Retinal pigment epithelial cell (primary cell): ENCODE measurements at regions not wholly inside any gene's neighbourhood (a gene's known extent, or its start where the extent isn't known, plus 50 kb on each side); places are given as distances from the start of the nearest gene placed in this dataset.

Experiments used
- DNase-seq: peaks from one replicate; pipeline ENCODE4 v3.0.0-alpha.2; 2010; ENCODE audit warnings: low read depth
- H3K4me3 ChIP-seq: 2 replicates; pipeline ENCODE4 v1.5.1; 2011; ENCODE audit warnings: mild to moderate bottlenecking, low read length, control low read depth, moderate library complexity
- TF ChIP-seq, protein P1 (sequence below): conservative IDR thresholded peaks from 2 replicates; pipeline ENCODE4 v1.5.1; 2011; ENCODE audit warnings: low read depth, low read length, control low read depth, inconsistent platforms

DNA sequence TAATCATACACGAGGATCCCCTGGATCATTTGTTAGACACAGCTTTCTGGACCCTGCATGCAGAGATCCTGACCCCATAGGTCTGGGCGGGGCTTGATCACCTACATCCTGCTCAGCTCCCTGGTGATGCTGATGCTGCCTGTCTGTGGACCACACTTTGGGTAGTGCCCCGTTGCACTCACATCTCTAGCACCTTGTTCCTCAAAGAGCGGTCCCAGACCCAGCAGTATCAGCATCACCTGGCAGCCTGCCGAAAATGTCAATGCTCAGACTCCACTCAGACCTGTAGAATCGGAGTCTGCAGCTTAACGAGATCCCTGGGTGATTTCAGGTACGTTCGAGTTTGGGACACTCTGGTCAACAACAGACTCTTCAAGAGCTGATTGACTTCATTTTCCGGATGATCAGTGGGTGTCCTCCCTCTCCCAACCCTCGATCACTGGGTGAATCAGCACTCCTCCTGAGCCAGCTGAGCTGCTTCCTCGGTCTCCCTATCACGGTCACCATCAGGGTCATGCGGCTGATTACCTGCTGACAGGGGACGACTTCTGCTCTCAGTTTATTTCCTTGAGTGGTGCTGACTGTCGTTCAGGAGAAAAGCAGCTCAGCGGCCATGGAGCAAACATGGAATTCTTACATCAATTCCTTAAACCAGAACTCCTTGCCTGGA is 150.6 kb upstream of the RAB12 start:
- TF ChIP-seq, protein P1, sequence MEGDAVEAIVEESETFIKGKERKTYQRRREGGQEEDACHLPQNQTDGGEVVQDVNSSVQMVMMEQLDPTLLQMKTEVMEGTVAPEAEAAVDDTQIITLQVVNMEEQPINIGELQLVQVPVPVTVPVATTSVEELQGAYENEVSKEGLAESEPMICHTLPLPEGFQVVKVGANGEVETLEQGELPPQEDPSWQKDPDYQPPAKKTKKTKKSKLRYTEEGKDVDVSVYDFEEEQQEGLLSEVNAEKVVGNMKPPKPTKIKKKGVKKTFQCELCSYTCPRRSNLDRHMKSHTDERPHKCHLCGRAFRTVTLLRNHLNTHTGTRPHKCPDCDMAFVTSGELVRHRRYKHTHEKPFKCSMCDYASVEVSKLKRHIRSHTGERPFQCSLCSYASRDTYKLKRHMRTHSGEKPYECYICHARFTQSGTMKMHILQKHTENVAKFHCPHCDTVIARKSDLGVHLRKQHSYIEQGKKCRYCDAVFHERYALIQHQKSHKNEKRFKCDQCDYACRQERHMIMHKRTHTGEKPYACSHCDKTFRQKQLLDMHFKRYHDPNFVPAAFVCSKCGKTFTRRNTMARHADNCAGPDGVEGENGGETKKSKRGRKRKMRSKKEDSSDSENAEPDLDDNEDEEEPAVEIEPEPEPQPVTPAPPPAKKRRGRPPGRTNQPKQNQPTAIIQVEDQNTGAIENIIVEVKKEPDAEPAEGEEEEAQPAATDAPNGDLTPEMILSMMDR: no peak
- DNase-seq: no peak
- H3K4me3 ChIP-seq: no peak overlapping the region

DNA sequence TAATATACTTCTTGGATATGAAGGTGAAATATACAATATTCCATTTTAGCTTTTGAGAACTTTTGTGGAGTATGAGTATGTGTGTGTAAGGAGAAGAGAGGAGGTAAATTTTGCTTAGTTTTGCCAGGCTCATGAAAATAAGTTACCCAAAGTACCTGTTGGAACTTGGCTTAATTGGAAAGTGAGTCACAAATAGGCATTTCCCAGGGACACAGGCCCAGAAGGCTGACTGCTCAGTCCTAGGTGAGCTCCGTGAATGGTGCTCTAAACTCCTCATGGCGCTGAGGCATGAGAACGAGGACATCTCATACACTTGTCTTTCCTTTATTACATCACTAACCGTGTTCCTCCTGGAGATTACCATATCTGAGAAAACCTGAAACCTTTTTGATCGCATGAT is 148.5 kb upstream of the RAB12 start:
- H3K4me3 ChIP-seq: no peak overlapping the region
- no peak for DNase-seq
- TF ChIP-seq, protein P1: no peak

DNA sequence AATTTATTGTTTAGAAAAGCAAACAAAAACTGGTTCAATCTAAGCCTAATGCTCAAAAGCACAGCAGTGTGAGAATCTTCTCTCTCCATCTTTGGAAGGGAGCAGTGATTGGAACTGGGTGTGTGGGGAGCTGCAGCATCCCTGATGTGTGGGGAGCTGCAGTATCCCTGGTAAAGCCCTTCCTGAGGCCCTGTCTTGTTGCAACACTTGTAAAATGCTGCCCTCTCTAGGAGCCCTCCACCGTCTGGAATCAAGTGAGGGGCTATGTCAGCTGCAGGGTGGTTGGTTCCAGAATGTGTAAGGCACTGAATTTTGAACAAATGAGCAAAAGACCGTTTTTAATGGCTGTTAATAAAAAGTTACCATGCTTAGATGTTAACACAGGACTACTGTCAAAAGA is 147.7 kb upstream of the RAB12 start:
- no peak overlapping the region for H3K4me3 ChIP-seq
- DNase-seq: no peak
- TF ChIP-seq, protein P1: no peak

DNA sequence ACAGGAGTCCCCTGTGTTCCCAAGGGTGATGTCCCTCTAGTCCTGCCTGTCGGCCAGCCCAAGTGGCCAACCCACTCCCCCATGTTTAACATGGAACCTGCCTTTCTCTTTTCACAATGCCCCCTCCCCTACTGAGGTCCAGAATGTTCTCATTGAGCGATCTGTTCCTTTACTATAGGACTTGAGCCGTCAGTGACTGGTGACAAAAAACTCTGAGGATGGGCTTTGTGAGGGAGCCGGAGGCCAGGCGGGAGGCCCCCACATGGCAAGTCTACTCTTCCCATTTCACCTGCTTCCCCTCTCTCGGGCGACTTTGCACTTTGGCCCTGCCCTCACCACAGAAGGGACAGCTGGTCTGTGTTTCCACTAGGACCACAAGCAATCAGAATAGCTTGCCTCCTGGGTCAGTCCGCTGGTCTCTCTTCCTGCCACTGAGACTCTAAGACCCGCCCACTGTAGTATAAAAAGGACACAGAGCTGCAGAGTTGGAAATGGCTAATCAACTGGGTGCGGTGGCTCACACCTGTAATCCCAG is 146.5 kb upstream of the RAB12 start:
- TF ChIP-seq, protein P1: no peak

DNA sequence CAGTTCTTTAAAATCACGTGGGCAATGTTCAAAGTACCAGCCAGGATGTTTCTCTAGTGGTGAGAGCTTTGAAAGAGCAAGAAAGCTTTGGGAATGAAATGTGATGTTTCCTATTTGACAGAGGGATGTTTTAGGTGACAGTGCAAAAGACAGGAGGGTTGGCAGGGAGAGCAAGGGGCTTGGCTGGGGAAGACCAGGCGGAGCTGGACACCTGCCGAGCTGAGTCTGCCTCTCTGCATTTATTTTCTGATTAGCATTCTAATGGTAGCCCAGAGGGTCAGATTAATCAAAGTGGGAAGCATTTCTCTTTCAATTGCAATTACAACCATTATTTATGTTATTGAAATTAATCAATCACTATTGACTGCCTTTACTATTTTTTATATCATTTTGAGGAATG is 145.4 kb upstream of the RAB12 start:
- no peak overlapping the region for H3K4me3 ChIP-seq
- TF ChIP-seq, protein P1: no peak

More for the DNA sequence above, 146.5 kb upstream of the RAB12 start:
- H3K4me3 ChIP-seq: no peak overlapping the region
- DNase-seq: no peak

DNA sequence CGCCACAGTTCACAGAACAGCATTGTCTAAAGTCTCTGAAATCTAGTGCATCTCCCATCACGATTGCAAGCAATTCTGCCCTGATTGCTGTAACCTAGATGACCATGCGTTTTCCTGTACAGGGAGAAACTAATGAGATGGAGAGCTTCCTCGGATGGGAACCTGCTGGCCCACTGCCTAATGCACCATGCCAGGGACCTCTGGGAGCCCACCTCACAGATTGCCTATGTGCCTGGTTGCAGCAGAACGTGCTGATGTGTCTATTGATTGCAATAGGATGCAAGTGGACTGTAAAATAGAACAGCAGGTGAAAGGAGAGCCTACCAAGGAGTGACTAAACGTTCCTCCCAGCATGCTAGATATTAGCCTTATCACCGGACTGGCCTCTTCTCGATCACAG is 141.0 kb upstream of the RAB12 start:
- no peak for DNase-seq
- TF ChIP-seq, protein P1: no peak

More for the DNA sequence above, 145.4 kb upstream of the RAB12 start:
- DNase-seq: no peak

DNA sequence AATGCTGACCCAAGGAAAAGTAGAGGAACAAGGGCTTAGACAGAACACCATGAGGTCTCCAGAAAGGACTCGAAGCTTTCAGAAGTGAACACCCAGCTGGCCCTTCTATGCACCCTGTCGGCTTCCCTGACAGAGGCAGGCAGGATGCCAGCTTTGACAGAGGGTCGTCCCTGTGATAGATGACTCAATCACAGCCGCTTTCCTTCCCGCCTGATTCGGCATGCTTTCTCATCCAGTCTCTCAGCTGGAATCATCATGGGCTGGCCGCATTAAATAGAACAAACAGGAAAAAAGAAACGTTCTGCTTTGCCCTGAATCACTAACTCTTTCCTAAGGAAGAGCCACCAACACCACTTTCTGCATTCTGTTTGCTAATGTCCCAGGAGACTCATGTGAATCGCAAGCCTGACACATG is 140.3 kb upstream of the RAB12 start:
- TF ChIP-seq, protein P1: no peak
- DNase-seq: no peak
- no peak overlapping the region for H3K4me3 ChIP-seq

More for the DNA sequence above, 141.0 kb upstream of the RAB12 start:
- H3K4me3 ChIP-seq: no peak overlapping the region
